GM23338 (cell line): ENCODE measurements at regions not wholly inside any gene's neighbourhood (a gene's known extent, or its start where the extent isn't known, plus 50 kb on each side); places are given as distances from the start of the nearest gene placed in this dataset.

Source experiments
- CTCF ChIP-seq, 2 experiments: fragments of 200-600 bp in 1 of 2; sonication (generic) in 1 of 2; conservative IDR thresholded peaks; 2 replicates each; pipeline versions ENCODE4 v1.5.1 to v1.6.1; 2016 to 2017; ENCODE audit warnings: antibody characterized with exemption in 2 of 2, low read depth in 2 of 2, mild to moderate bottlenecking in 2 of 2, moderate library complexity in 1 of 2
- NANOG ChIP-seq: IDR thresholded peaks from 2 replicates; pipeline ENCODE4 v1.6.1; 2016; ENCODE audit warnings: antibody characterized with exemption, borderline replicate concordance

GRCh38 chr2:240216167-240216566, 75.7 kb upstream of the OTOS start:
- TF ChIP-seq NANOG (no peak), CTCF (conservative IDR thresholded peaks at IDR 0.05; ENCODE audit: low read depth in 2 of 2) (no peak)
